GM23338 (cell line): ENCODE measurements at regions not wholly inside any gene's neighbourhood (a gene's known extent, or its start where the extent isn't known, plus 50 kb on each side); places are given as distances from the start of the nearest gene placed in this dataset.
"Not testable (repeated sequence)": the region's sequence is repeated elsewhere in the genome, so short reads cannot be mapped to it uniquely, and the experiment has no call there.

ENCODE experiments used
- ZNF114 ChIP-seq: fragments of 250-450 bp; sonication (Bioruptor Pico); IDR thresholded peaks from 2 replicates; pipeline ENCODE4 v1.5.0; 2020; ENCODE audit warnings: mild to moderate bottlenecking, moderate library complexity
- TF ChIP-seq, protein P1 (sequence below), 2 experiments: fragments of 200-600 bp in 1 of 2; sonication (generic) in 1 of 2; conservative IDR thresholded peaks; 2 replicates each; pipeline versions ENCODE4 v1.5.1 to v1.6.1; 2016 to 2017; ENCODE audit warnings: antibody characterized with exemption in 2 of 2, low read depth in 2 of 2, mild to moderate bottlenecking in 2 of 2, moderate library complexity in 1 of 2
- TF ChIP-seq, protein P2 (sequence below): IDR thresholded peaks from one replicate; pipeline ENCODE4 v1.6.1; 2018; ENCODE audit warnings: antibody characterized with exemption; ENCODE audit not compliant: unreplicated experiment

DNA sequence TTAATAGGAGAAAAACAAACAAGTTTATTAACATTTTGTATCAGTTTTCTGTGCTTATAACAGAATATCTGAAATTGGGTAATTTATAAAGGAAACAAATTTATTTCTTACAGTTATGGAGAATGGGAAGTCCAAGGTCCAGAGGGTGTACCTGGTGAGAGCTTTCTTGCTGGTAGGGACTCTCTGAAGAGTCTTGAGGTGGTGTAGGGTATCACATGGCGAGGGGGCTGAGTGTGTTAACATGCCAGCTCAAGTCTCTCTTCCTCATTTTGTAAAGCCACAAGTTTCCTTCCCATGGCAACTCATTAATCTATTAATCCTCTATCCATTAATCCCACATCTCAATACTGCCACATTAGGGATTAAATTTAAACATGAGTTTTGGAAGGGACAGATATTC lies 1863.3 kb downstream of the KHDRBS2 start:
- TF ChIP-seq, protein P1, sequence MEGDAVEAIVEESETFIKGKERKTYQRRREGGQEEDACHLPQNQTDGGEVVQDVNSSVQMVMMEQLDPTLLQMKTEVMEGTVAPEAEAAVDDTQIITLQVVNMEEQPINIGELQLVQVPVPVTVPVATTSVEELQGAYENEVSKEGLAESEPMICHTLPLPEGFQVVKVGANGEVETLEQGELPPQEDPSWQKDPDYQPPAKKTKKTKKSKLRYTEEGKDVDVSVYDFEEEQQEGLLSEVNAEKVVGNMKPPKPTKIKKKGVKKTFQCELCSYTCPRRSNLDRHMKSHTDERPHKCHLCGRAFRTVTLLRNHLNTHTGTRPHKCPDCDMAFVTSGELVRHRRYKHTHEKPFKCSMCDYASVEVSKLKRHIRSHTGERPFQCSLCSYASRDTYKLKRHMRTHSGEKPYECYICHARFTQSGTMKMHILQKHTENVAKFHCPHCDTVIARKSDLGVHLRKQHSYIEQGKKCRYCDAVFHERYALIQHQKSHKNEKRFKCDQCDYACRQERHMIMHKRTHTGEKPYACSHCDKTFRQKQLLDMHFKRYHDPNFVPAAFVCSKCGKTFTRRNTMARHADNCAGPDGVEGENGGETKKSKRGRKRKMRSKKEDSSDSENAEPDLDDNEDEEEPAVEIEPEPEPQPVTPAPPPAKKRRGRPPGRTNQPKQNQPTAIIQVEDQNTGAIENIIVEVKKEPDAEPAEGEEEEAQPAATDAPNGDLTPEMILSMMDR (conservative IDR thresholded peaks at IDR 0.05; ENCODE audit: low read depth in 2 of 2): not testable (repeated sequence)
- not testable (repeated sequence) for TF ChIP-seq ZNF114
- TF ChIP-seq, protein P2, sequence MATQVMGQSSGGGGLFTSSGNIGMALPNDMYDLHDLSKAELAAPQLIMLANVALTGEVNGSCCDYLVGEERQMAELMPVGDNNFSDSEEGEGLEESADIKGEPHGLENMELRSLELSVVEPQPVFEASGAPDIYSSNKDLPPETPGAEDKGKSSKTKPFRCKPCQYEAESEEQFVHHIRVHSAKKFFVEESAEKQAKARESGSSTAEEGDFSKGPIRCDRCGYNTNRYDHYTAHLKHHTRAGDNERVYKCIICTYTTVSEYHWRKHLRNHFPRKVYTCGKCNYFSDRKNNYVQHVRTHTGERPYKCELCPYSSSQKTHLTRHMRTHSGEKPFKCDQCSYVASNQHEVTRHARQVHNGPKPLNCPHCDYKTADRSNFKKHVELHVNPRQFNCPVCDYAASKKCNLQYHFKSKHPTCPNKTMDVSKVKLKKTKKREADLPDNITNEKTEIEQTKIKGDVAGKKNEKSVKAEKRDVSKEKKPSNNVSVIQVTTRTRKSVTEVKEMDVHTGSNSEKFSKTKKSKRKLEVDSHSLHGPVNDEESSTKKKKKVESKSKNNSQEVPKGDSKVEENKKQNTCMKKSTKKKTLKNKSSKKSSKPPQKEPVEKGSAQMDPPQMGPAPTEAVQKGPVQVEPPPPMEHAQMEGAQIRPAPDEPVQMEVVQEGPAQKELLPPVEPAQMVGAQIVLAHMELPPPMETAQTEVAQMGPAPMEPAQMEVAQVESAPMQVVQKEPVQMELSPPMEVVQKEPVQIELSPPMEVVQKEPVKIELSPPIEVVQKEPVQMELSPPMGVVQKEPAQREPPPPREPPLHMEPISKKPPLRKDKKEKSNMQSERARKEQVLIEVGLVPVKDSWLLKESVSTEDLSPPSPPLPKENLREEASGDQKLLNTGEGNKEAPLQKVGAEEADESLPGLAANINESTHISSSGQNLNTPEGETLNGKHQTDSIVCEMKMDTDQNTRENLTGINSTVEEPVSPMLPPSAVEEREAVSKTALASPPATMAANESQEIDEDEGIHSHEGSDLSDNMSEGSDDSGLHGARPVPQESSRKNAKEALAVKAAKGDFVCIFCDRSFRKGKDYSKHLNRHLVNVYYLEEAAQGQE: not testable (repeated sequence)
